ENCODE measurements at regions not wholly inside any gene's neighbourhood (a gene's known extent, or its start where the extent isn't known, plus 50 kb on each side); places are given as distances from the start of the nearest gene placed in this dataset.

DNA sequence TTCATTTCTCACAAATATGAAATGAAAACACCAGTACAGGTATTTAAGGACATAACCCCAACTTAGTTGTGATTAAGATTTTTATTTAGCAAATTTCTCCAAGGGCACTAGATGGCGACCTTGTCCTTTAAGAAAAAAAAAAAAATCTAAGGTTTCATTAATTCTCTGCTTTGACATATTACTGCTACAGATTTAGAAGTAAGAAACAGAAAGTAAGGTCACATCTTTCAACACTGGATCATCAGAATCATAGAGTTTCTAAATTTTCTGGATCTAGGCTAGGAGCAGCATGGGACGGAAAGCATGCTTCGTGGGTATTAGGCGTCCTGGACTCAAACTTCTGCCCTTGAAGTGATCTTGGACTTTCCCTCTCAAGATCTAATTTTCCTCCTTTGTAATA lies 85.5 kb upstream of the PRKG1 start:
- H3K9me3 ChIP-seq (ENCODE audit: insufficient read depth, low read length), result no peaks in the 10 kb centered on the region
- no peaks in the 10 kb centered on the region for H3K79me2 ChIP-seq (ENCODE audit: insufficient read depth, low read length)
- no peaks in the 10 kb centered on the region for H3F3A ChIP-seq (ENCODE audit: insufficient read depth)
- no peaks in the 10 kb centered on the region for H4K20me1 ChIP-seq (ENCODE audit: low read depth, low read length)
- TF ChIP-seq EZH2phosphoT487 (conservative IDR thresholded peaks at IDR 0.05; ENCODE audit: low read length) (no peak), CTCF (IDR thresholded peaks at IDR 0.05; ENCODE audit: insufficient read depth, low read length, poor library complexity, severe bottlenecking) (peak; percentile 40)
- H3K4me2 ChIP-seq (ENCODE audit: low read depth, low read length, poor library complexity, severe bottlenecking), result no peak overlapping the region
- H2AFZ ChIP-seq (ENCODE audit: low read depth, low read length, severe bottlenecking), result no peak overlapping the region
- H3K27me3 ChIP-seq (ENCODE audit: low read length), result no peaks in the 10 kb centered on the region
- no peak overlapping the region for H3K27ac ChIP-seq (ENCODE audit: low read depth, low read length)
- no peaks in the 10 kb centered on the region for H3K36me3 ChIP-seq (ENCODE audit: low read length)
- H3K4me3 ChIP-seq (ENCODE audit: insufficient read depth, low read length, poor library complexity, severe bottlenecking), result no peak overlapping the region
- no peak overlapping the region for H3K9ac ChIP-seq (ENCODE audit: low read length)
- no peaks in the 10 kb centered on the region for H3K9me2 ChIP-seq (replicated peaks; ENCODE audit: insufficient read depth, low read length)

GRCh38 chr10:50990568-50991455 lies 83.5 kb upstream of the PRKG1 start:
- Histone ChIP-seq H3K4me2 (ENCODE audit: low read depth, low read length, poor library complexity, severe bottlenecking) (no peak overlapping the region), H3K9me2 (replicated peaks; ENCODE audit: insufficient read depth, low read length) (no peaks in the 10 kb centered on the region), H3K4me3 (ENCODE audit: insufficient read depth, low read length, poor library complexity, severe bottlenecking) (no peak overlapping the region), H3K36me3 (ENCODE audit: low read length) (no peaks in the 10 kb centered on the region), H3K27me3 (ENCODE audit: low read length) (no peaks in the 10 kb centered on the region), H3F3A (ENCODE audit: insufficient read depth) (no peaks in the 10 kb centered on the region), H4K20me1 (ENCODE audit: low read depth, low read length) (no peaks in the 10 kb centered on the region), H2AFZ (ENCODE audit: low read depth, low read length, severe bottlenecking) (no peak overlapping the region), H3K9ac (ENCODE audit: low read length) (no peak overlapping the region), H3K27ac (ENCODE audit: low read depth, low read length) (no peak overlapping the region), H3K9me3 (ENCODE audit: insufficient read depth, low read length) (no peaks in the 10 kb centered on the region), H3K79me2 (ENCODE audit: insufficient read depth, low read length) (no peaks in the 10 kb centered on the region)
- TF ChIP-seq EZH2phosphoT487 (conservative IDR thresholded peaks at IDR 0.05; ENCODE audit: low read length), result no peak
- TF ChIP-seq CTCF (IDR thresholded peaks at IDR 0.05; ENCODE audit: insufficient read depth, low read length, poor library complexity, severe bottlenecking), result no peak

DNA sequence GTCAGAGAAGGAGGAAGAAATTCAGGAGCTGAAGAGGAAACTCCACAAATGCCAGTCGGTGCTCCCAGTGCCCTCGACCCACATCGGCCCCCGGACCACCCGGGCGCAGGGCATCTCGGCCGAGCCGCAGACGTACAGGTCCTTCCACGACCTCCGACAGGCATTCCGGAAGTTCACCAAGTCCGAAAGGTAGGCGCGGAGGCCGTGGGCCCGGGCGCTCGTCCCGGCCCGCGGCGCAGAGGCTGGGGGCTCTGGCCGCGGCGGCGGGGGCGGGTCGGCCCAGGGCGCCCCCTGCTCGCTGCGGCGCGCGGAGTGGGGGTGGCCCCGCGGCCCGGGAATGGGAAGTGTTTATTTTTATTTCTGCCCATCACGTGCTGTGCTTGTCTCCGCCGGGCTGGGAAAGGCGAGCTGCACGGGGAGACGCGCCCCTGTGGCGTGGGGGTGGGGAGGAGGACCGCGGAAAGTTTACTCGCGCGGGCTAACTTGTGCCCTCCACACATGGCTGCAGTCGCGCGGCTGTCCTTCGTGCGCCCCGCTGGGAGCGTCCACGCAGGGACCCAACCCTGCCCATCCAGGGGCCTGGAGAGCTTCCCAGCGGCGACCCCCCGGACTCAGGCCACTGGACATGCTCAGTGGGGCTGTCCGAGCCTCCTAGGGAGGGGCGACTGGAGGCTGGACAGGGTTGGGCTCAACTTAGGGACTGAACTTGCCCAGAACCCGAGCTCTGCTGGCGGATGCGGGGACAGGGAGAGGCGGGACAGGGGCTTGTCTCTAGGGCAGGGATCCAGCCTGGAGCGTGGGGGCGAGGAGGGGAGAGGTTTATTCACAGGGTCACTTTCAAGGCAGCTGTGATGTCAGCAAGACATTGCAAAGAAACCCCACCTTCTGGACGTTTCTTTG lies 82.6 kb upstream of the PRKG1 start:
- TF ChIP-seq EZH2phosphoT487 (conservative IDR thresholded peaks at IDR 0.05; ENCODE audit: low read length), result no peak
- no peak for TF ChIP-seq CTCF (IDR thresholded peaks at IDR 0.05; ENCODE audit: insufficient read depth, low read length, poor library complexity, severe bottlenecking)
- Histone ChIP-seq H3F3A (ENCODE audit: insufficient read depth) (no peaks in the 10 kb centered on the region), H3K9me2 (replicated peaks; ENCODE audit: insufficient read depth, low read length) (no peaks in the 10 kb centered on the region), H3K4me3 (ENCODE audit: insufficient read depth, low read length, poor library complexity, severe bottlenecking) (no peak overlapping the region), H3K27me3 (ENCODE audit: low read length) (no peaks in the 10 kb centered on the region), H3K9me3 (ENCODE audit: insufficient read depth, low read length) (no peaks in the 10 kb centered on the region), H4K20me1 (ENCODE audit: low read depth, low read length) (no peaks in the 10 kb centered on the region), H3K4me2 (ENCODE audit: low read depth, low read length, poor library complexity, severe bottlenecking) (no peak overlapping the region), H3K36me3 (ENCODE audit: low read length) (no peaks in the 10 kb centered on the region), H3K27ac (ENCODE audit: low read depth, low read length) (no peak overlapping the region), H3K9ac (ENCODE audit: low read length) (no peak overlapping the region), H3K79me2 (ENCODE audit: insufficient read depth, low read length) (no peaks in the 10 kb centered on the region), H2AFZ (ENCODE audit: low read depth, low read length, severe bottlenecking) (no peak overlapping the region)

Measured in SU-DHL-6 (cell line).